GM19023 (cell line): ENCODE measurements at regions not wholly inside any gene's neighbourhood (a gene's known extent, or its start where the extent isn't known, plus 50 kb on each side); places are given as distances from the start of the nearest gene placed in this dataset.
"Not testable (repeated sequence)": the region's sequence is repeated elsewhere in the genome, so short reads cannot be mapped to it uniquely, and the experiment has no call there.

ENCODE experiments used
- ATAC-seq: cut with Tn5 transposase; IDR thresholded peaks from one replicate; pipeline ENCODE4 v1.9.1; 2021; ENCODE audit warnings: mild to moderate bottlenecking, moderate library complexity; ENCODE audit not compliant: unreplicated experiment

DNA sequence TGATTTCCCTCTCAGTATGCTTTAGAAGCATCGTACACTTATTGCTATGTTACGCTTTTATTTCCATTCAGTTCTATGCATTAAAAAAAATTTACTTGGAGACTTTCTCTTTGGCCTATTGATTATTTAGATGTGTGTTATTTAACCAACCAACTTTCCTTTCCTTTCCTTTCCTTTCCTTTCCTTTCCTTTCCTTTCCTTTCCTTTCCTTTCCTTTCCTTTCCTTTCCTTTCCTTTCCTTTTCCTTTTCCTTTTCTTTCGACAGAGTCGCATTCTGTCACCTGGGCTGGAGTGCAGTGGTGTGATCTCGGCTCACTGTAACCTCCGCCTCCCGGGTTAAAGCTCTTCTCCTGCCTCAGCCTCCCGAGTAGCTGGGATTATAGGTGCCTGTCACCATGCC is 502.7 kb upstream of the LARGE1 start:
- not testable (repeated sequence) for ATAC-seq

DNA sequence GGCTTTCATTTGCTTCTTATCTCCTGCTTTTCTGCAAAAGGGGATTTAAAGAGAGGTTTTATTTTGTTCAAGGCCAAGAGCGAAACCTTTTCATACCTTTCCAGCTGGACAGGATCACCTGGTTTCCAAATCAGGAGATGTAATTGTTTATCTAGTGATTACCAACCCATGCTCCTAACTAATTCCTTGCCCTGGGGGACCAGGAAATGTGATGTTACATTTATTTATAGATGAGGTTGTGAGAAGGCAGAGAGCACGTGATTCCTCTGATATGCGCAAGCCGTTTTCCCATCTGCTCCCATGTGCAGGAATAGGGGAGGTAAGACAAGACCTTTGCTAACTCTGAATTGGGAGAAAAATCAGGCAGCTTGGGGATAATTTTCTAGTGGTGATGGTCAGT is 507.2 kb upstream of the LARGE1 start:
- ATAC-seq: no peak

DNA sequence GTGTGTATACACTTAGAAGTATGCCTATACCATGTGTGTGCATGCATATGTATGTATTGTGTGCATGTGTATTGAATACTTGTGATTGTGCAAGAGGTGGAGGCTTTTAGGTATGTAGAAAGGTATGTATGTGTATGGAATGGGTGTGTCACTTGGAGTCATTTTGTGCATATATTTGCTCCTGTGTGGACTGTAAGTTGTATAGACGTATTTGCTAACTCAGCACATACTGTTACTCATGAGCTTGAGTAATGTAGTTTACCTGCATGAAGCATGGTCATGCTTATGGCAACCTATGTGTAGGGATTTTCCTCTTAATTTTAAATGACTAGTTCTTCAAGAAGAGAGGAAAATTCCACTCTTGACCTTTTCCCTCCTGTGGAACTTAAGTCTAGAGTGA is 507.6 kb upstream of the LARGE1 start:
- ATAC-seq: no peak

DNA sequence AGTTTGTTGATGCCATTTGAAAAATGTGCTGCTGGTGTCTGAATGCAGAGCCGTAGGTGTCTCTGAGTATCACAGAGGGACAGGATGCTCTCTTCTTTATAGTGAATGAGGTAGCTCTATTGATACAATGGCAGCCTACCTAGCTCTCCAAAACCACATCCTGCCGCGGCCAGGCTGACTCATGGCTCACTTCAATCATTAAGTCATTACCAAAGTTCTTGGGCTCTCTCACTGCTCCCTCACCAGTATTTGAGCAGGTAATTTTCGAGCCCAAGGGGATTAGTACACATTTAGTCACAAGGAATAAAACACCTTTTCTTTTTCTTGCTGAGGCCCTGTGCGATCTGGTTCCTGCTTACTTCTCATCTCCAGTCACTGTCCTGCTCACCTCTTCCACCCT is 509.0 kb upstream of the LARGE1 start:
- ATAC-seq: no peak

DNA sequence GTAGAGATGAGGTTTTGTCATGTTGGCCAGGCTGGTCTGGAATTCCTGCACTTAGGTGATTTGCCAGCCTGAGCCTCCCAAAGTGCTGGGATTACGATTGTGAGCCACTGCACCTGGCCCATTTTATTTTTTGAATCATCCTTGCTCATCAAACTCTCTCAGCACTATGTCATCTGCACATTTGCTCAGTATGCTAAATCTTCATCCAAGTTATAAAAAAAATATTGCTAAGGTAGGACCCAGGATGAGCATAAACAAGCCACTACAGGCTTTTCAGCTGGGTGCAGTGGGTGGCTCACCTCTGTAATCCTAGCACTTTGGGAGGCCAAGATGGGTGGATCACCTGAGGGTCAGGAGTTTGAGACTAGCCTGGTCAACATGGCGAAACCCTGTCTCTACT is 510.1 kb upstream of the LARGE1 start:
- ATAC-seq: no peak

DNA sequence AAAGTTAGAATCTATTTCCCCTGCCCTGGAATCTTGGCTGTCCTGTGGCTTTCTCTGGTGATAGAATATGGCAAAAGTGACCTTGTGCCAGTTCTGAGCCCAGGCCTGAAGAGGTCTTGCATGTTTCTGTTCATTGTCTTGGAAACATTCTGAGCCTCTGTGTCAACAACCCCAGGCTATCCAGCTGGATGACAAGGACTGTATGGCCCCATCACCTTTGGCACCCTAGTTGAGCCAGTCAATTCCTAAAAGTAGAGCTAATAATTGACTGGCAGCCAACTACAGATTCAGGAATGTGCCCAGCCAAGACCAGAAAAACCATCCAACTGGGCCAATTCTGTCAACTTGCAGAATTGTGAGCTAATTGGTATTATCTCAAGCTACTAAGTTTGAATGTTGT is 514.1 kb upstream of the LARGE1 start:
- no peak for ATAC-seq

DNA sequence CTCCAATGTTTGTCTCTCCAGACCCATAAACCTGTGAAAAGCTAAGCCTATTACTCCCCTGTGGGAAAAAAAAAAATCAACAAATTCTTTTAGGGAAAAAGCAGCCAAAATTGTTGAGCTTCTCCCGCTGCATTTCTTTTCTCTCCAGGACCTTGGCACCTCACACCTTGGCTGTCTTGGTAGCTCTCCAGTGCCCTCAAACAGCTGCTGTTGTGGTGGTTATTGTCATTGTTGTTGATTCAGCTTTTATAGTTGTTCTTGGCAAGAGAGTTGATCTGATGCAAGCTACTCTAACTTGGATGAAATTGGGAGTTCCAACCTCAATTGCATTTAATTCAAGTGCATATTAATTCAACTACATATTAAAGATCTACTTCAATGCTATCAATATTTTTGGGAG is 516.9 kb upstream of the LARGE1 start:
- no peak for ATAC-seq

DNA sequence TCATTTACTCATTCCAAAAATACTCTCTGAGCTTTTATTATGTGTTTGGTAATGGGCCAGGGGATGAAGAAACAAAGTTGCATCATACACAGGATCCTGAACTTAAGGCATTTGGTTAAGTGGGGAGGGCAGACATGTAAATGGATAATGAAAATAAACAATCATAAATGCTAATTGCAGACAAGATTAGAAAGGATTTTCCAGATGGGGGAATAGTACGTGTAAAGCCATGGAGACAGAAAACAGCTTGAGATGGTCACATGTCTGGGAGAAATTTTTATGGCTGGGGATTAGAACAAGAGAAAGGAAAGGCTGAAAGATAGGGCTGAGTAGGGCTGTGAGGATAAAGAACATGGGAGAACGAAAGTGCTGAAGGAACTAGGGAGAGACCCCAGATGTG is 534.3 kb upstream of the LARGE1 start:
- ATAC-seq: no peak

DNA sequence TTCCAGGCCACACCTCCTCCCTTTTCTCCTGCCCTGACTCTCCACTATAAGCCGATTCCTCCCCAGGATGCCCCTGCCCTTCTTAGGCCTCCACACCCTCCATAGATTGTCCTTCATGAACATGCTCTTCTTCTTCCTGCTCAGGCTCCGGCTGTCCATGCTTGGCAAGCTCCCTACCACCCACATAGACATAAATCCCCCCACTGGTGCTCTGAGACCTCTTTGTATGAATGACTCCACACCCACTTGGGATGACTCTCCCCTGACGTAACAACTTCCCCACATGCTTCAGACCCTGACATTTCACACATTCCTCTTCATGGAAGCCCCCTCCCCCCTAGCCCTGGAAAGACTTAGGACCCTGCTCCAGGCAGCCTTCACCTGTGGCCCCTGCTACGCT is 542.5 kb upstream of the LARGE1 start:
- ATAC-seq: no peak

DNA sequence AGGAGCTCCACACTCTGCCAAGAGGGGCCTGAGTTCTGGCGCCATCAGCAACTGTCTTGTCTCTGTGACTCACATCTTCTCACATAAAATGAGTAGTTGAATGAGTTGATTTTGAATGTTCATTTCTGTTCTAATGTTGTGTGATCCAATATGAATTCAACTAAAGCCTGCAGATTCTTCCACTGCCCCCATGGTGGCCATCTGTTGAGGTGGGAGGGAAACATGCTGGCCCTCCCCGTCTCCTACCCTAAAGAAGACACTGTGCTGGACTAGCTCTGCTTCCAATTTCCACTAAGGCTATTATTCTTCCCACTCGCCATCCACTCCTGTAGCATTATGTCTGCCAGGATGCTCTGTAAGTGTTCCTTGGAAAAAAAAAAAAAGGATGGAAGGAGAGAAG is 555.6 kb upstream of the LARGE1 start:
- ATAC-seq: no peak

DNA sequence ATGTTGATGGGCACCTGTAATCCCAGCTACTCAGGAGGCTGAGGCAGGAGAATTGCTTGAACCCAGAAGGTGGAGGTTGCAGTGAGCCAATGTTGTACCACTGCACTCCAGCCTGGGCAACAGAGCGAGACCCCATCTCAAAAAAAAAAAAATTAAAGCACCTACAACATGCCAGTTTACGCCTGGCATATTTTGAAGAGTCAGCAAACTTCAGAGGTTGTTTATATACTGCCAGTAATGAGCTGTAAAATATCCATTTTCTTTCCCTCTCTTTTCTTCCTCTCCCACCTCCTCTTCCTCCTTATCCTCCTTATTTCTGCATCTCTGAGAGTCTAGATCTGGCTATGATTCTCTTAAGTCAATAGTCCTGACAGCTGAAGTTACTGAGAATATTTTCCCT is 556.5 kb upstream of the LARGE1 start:
- no peak for ATAC-seq

DNA sequence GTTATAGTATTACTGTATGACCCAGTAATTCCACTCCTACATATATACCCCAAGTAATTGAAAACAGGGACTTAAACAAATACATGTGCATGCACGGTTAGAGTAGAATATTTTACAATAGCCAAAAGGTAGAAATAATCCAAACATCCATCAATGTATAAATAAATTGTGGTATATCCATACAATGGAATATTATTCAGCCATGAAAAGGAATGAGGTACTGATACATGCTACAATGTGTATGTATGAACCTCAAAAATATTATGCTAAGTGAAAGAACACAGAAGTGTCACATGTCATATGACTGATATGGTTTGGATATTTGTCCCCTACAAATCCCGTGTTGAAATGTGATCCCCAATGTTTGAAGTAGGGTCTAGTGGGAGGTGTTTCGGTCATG is 560.8 kb upstream of the LARGE1 start:
- no peak for ATAC-seq

DNA sequence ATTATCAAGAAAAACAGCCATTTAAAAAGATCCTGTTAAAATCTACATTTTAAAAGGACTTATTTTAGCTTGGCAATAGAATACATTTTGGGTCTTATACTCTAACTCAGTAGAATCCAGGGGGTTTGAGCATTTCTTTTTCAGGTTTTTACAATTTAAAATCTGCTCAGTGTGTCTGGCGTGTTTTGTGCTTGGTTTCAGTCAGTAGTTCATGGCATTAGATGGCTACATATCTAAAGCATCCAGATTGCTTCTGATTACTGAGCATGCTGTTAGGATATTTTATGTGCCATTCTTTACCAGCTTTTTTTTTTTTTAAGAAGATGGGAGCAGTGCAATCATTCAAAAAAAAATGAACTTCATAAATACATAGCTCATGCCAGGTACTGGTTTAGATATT is 566.1 kb upstream of the LARGE1 start:
- no peak for ATAC-seq

DNA sequence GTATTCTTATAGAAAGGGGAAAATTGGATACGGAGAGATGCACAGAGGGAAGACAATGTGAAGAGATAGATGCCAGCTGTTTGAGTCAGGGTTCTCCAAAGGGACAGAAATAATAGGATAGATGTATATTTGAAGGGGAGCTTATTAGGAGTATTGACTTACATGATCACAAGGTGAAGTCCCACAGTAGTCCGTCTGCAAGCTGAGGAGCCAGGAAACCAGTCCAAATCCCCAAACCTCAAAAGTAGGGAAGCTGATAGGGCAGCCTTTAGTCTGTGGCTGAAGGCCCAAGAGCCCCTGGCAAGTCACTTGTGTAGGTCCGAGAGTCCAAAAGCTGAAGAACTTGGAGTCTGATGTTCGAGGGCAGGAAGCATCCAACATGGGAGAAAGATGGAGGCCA is 569.6 kb upstream of the LARGE1 start:
- no peak for ATAC-seq

DNA sequence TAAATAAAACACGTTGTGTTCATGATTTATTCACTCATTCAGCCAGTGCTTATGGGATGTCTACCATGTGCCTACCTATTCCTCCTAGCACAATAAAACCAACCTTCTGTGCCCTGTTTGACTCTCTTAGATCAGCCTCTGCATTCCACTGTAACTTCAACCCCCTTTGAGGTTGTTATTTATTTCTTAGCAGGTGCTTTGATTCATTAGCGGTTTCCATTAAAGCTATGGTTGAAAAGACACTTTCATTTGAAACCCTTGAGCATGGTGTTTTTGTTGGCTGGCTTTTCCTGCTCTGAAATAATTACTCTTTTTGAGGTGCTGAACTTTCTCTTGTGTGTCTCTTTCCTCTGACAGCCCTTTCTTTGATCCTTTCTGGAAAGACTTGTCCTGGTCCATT is 570.6 kb upstream of the LARGE1 start:
- no peak for ATAC-seq

DNA sequence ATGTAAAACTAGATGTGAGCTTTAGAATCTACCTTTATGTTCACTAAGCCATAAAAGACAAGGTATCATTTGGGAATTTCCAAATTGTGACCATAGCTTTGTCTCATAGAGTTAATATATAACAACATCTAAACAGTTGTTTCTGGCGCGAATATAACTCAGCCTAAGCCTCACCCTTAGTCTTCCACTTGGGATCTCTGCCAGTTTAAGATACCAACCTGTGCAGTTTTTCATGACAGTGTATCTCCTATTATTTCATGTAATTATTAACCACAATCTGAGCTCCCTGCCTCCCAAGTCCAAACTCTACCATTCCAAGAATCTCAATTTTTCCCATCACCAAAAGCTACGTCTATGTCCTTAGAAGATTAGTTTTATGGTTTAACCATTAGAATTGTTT is 572.5 kb upstream of the ISX start:
- ATAC-seq: no peak

DNA sequence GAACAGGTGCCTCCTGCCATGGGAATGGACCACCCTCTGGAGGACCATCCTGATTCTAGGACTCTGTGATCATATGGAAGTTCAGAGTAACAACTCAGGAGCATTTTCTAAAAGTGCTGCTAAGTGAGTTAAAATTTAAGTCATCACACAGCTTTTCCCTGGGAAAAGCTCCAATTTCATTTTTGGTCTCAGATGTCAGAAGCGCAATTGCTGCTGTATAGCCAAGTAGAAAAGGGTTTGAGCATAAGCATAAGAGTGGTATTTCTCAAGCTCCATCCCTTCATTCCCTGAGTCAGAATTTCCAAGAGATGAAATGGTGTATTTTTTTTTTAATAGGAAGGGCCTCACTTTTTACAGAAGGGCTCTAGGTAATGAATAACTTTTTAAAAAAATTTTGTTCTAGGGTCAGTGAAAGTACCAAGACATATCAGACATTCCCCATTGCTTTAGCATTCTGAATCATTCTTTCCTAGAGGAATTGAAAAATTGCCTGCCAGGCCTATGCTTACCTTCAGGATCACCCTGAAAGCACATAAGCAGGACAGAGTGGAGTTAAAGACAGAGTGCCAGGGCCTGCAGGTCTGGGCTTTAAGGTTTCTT is 564.5 kb upstream of the ISX start:
- ATAC-seq: no peak

DNA sequence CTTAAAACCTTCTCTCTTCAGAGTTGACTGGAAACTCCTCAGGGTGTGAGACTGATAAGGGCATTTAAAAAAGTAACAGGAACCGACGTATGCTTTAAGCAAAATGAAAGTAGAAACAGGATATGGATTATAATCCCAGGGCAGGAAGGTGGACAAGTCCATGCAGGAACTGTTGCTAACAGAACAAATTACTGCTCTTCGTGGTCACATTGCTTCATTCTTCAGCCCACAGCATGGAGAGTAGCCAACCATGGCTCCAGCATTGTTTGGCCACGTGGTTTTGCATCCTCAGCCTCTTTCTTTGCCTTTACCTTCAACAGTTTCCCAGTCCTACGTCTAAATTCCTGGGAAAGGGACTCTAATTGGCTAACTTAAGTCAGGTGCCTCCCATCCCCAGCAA is 563.1 kb upstream of the ISX start:
- ATAC-seq: no peak

DNA sequence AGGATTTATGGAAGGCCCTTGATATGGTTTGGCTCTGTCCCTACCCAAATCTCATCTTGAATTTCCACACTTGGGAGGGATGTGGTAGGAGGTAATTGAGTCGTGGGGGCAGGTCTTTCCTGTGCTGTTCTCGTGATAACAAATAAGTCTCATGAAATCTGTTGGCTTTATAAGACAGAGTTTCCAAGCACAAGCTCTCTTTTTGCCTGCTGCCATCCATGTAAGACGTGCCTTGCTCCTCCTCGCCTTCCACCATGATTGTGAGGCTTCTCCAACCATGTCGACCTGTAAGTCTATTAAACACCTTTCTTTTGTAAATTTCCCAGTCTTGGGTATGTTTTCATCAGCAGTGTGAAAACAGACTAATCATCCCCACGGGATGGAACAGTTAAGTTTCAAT is 557.2 kb upstream of the ISX start:
- no peak for ATAC-seq

DNA sequence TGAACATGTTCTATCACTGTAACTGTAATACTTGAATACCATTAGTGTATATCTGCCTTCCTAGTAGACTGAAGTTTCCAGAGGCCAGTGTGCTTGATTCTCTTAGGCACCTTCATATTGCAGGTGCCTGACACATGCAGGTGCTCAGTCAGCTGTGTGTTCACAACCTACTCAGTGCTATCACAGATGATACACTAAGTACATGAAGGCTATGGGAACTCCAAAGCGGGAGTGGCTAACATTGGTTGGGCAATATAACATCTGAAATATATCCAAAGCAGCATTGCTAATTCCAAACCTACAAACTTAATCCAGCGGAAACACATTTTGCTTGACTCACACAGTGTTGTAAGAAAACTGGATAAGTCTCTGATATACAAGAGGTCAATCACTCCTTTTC is 539.3 kb upstream of the ISX start:
- ATAC-seq: no peak

DNA sequence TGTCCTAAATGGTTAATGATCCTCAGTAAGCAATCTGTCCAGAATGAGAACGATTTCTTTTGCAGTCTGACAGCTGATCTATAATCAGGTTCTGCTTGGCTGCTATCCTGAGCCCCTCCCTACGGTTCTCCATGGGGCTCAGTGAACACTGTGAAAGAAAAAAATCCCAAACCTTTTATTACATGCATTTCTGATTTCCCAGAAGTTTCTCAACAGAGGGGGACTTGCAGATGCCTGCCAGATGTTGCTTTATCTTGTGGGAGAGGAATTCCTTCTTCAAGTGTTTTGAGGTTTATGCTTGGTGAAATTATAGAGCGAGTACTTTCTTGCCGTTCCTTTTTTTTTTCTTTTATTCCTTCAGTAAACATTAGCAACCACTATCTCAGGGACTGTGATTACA is 531.9 kb upstream of the ISX start:
- no peak for ATAC-seq

DNA sequence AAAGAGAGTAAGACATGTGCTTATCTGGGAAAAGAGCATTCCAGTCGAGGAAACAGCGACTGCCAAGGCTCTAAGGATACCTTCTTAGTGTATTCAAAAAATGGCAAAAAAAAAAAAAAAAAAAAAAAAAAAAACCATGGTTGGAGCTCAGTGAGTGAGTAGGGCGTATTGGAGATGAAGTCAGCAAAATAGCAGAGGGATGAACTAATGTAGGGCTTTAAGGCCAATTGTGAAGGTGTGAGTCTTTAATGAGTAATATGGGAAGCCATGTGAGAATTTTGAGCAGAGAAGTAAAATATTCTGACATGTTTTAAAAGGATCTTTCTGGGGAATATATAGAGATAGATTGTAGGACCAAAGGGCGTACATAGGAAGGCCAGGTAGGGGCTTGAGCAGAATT is 498.6 kb upstream of the ISX start:
- ATAC-seq: no peak

DNA sequence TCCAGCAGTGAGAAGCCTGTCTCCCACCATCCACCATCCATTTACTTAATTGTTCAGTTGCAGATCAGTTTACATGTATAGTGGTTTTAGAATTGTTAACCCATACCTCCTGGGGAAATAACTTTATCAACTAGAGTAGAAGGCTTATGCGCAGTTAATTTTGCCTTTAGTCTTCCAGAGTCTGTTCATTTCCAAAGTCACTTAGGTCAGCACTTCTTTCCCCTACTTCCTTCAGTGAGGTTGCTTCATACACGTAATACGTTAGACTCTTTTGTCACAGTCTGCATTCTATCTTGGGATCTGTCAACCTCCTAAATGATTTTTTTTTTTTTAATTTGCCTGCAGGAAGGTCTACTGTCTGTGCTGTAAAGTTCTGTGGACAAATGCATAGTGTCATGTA is 495.6 kb upstream of the ISX start:
- no peak for ATAC-seq

DNA sequence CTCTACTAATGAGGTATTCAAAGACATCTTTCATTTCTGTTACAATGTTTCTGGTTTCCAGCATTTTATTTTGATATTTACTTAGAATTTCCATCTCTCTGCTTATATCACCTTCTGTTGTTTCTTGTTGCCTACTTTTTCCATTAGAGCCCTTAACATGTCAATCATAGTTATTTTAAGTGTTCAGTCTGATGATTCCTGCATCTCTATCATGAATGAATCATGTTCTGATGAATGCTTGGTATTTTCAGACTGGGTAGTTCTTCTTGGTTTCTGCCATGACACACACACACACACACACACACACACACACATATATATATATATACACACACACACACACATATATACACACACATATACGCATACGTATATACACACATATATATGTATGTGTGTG is 486.4 kb upstream of the ISX start:
- no peak for ATAC-seq
